ENCODE measurements at regions not wholly inside any gene's neighbourhood (a gene's known extent, or its start where the extent isn't known, plus 50 kb on each side); places are given as distances from the start of the nearest gene placed in this dataset.

DNA sequence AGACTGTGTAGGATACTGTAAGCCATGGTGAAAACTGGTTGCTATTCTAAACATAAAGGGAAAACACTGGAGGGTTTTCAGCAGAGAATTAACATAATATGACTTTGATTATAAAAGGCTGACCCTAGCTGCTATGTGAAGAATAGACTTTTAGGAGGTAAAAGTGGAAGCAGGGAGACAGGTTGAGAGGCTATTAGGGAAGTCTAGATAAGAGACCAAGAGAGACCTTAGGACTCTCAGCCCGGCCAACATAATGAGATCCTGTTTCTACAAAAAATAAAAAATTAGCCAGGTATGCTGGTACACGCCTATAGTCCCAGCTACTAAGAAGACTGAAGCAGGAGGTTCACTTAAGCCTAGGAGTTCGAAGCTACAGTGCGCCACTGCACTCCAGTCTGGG is 393.2 kb upstream of the PMFBP1 start:
- TF ChIP-seq, protein P1, sequence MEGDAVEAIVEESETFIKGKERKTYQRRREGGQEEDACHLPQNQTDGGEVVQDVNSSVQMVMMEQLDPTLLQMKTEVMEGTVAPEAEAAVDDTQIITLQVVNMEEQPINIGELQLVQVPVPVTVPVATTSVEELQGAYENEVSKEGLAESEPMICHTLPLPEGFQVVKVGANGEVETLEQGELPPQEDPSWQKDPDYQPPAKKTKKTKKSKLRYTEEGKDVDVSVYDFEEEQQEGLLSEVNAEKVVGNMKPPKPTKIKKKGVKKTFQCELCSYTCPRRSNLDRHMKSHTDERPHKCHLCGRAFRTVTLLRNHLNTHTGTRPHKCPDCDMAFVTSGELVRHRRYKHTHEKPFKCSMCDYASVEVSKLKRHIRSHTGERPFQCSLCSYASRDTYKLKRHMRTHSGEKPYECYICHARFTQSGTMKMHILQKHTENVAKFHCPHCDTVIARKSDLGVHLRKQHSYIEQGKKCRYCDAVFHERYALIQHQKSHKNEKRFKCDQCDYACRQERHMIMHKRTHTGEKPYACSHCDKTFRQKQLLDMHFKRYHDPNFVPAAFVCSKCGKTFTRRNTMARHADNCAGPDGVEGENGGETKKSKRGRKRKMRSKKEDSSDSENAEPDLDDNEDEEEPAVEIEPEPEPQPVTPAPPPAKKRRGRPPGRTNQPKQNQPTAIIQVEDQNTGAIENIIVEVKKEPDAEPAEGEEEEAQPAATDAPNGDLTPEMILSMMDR (conservative IDR thresholded peaks at IDR 0.05 in 1 of 2, IDR thresholded peaks at IDR 0.05 in 1 of 2; ENCODE audit: low read depth in 1 of 2, low read length in 2 of 2), result no peak
- TF ChIP-seq EZH2 (IDR thresholded peaks at IDR 0.05; ENCODE audit: low read length, missing control alignments), result no peak

All from fibroblast of lung (primary cell).